COLO829 (cell line): ENCODE measurements at regions not wholly inside any gene's neighbourhood (a gene's known extent, or its start where the extent isn't known, plus 50 kb on each side); places are given as distances from the start of the nearest gene placed in this dataset.

Experiments used
- DNase-seq: peaks from one replicate; pipeline ENCODE4 v3.0.0; 2012; ENCODE audit warnings: low spot score

GRCh38 chr14:49464885-49465284 is 121.3 kb downstream of the RPS29 start:
- DNase-seq, result no peak

- DNase-seq, result no peak
Observed at GRCh38 chr14:49463146-49463545, 123.0 kb downstream of the RPS29 start.

DNA sequence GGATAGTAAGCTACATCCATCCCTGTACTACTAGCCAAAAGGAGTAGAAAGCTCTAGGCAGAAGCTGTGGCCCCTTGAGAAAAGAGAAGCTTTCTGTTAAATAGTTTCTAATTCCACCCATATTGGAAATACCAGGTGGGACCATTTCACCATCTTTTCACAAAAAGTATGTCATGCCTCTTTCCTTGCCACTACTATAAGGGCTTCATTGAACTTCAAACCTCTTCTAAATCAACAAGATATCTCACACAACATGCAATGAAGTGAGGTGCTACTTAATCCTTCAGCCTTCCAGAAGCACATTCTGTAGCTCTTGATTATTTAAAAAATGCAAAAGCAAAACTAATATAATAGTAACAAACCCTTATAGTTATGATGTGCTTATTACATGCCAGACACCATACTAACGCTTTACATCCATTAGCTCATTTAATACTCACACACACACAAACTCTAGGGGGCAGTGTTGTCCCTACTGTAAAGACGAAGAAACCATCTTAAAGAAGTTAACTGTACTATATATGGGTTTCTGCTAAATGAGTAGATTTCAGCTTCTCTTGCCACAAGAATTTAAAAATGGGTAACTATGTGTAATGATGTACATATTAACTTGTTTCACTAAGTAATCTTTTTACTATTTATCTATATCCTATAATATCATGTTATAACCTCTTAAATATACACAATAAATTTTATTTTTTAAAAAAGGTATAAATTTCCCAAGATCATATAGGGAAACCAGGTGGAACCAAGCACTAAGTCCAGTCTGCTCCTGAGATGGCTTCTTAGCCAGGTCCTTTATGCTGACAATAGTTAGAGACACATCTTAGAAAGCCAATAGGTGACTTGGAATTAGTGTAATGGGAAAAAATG is 124.4 kb downstream of the RPS29 start:
- DNase-seq, result peak; percentile 23

GRCh38 chr14:49460662-49461061 is 125.5 kb downstream of the RPS29 start:
- DNase-seq, result no peak

DNA sequence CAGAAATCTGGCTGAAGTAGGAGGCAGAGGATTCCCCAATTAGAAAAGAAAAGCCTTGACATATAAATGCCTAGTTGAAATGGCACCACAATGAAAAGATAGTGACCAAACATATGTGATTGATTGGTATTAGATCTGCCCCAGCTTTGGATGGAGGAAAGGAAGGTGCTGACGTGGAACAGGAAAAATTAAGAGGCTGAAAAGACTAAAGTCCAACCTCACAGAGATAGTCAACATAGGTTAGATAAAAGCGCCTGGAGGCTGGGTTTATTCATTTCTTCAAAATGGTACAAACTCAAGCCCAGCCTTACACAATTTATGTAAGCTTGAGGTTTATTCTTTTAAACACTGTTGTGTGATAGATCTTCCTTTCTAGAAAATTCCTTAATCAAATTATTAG is 129.6 kb downstream of the RPS29 start:
- DNase-seq, result no peak

DNA sequence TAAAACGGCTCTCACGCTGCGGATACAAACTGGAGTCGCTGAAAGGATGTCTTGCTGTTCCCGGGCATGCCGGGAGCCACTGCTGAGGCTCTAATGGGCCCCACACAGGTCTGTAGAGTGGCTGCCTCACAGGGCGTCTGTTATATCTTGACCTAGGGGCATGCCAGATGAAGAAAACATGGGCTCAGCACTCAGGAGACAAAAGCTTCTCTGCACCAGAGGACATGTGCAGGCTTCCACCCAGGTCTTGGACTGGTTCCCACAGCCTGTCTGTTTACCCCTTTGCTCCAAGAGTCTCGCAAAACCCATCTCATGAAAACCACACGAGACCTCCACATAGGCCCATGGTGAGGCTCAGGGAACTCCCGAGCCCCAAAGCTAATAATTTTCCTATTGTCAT is 134.2 kb downstream of the RPS29 start:
- no peak for DNase-seq

DNA sequence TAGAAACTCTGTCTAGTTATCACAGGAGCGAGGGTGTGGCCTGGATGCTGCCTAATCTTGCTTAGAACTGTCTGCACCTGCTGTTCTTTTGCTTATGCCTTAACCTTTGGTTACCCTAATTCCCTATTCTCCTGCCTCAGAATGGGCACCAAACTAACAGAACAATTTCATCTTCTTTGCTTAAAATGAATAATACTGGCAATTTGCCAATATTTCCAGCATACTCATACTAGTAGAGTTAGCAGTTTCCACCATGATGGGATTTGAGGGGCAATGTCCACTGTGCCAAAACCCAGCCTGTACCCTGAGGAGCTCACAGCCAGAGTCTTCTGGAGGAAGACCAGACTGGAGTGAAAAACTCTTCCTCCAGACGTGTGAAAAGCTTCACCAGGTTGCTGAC is 136.4 kb downstream of the RPS29 start:
- DNase-seq, result no peak

DNA sequence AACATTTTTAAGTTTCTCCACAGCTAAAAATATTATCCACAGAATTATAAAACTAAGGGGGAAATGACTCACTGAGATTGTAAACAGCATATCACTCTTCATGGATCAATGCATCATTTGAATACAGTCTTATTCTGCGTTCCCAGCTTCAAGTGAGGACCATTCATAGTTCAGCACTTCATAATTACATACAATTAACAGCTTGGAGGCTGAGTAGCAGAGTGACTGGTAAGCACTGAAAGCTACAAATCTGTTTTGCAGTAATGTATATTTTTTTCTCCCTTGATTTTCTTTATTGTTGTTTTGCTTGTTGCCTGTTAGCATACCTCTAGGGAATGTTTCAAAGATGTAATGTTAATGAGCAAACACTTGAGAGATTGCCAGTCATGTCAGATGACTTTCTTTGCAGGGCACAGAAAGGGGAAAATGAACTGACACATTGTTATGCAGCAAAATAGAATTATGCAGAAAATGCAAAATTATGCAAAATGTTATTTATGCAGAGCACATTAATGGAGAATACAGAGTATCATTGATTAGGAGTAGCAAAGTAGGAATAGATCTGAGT is 138.6 kb downstream of the RPS29 start:
- DNase-seq, result no peak

DNA sequence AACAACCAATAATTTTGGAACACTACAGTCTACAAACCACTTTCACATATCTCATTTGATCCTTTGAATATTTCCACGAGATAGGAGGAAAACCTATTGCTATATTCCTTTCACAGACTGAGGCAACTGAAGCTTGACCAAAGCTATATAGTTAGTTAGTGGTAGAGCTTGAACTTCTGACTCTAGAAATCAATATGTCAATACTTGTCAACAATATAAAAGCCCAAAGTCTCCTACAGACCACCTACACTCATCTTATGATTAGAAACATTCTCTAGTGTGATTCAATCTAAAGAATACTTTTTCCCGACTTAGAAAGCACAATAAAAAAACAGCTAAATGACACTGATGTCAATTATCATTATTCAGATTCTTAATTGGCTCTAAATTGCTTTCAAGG is 139.4 kb downstream of the RPS29 start:
- no peak for DNase-seq

DNA sequence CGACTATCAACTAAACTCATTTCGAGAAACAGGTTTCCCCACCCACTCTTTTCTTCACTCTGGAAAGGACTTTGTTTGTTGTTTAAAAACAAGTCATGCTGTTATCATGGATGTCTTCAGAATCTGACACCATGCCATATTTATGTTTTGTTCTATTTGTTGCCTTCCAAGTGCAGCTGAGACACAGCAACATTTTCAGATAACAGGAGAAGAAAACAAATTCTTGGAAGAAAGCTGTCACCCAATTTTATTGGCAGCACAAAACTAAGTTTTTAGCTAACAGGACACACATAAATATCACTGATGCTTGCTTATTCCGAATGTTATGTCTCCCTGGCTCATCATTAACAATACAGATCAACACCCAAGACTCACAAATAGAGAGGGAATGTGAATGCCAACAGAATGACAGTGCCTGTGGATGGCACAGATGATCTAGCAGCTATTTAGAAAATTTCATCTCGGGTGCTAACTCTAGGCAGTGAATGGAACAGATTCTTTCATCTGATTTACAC is 147.9 kb downstream of the RPS29 start:
- no peak for DNase-seq

DNA sequence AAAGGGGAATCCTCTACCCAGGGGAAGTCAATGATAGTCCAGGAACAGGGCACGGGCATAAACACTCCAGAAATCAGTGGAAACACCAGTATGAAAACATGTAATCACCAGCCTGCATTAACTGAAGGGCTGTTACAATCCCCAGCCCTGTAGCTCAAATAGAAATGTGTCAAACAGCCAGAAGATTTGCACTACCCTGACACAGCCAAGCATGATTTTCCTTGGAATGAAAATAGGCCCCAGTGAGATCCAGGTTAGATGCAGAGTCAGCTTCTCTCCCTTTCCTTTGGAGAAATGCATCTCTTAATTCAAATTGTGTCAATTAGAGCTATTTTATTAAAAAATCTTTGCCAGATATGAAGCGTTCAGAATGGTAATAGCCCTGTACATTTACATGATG is 158.1 kb downstream of the RPS29 start:
- DNase-seq, result no peak

DNA sequence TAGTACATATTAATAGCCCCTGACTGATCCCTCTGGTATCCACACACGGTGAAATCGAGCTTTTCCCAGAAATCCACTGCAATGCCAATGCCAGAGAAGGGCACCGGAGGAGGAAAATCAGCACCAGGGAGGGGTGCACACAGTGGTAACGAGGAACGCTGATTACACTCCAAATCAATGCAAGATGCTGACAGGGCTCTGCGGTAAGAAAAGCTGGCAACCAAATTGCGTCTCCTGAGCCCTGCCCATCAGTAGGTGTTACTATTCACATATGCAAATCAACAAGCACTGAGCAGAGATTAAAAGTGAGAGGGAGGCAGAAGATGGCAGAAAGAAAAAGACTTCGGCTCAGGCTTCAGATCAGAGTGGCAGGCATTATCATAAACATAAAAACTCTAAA is 159.1 kb downstream of the RPS29 start:
- no peak for DNase-seq

DNA sequence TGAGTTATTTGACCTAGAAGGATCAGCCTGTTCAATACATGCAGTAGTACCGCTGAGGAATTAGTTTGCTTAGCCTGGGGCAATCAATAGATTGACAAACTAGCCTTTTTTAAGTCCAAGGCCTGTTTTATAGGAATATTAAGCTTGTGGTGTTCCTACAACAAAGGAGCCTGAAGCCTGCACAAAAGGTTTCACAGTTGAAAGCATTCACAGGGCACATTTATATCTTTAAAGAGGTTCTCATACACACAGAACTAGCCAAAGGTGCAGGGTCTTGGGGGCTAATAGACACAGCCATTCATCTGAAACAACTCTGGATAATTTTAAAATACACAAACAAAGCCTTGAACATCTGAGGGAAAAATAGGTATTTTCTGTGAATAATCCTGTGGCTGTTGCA is 160.3 kb downstream of the RPS29 start:
- no peak for DNase-seq

DNA sequence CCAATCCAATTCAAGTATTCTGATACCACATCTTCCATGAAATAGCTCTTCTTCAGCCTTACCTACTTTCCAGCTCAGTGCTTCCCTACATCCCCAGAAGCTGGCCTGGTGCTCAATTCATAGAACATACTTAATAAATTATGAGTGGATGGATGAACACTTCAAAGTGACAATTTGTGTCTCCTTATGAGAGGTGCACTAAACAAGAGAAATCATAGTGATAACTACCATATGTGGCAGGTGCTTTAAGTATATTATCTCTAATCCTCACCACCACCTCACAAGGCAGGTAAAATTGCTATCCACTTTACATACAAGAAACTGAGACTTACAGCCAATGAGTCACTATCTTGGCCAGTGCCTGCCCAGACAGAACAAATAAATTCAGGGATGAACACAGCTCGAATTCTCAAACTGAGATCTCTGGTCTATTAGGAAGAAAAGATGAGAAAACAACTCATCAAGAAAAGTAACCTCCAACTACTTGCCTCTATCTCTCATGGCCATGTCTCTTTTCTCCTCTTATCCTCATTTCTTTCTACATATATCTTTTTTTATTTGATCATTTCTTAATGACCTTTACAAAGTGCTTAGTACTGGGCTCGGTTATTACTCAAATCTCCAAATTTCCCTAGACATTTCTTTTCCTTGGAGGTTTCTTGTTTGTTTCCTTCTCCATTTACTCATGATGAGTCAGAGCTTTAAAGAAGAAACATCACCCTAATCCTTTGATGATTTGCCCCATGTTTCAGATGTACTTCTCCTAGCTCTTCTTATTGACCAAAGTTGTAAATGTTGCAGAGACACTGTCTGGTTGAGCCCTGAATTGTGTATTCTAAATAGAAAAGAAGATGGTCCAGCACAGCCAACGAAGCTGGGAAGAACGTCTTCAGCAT is 161.5 kb downstream of the RPS29 start:
- no peak for DNase-seq

DNA sequence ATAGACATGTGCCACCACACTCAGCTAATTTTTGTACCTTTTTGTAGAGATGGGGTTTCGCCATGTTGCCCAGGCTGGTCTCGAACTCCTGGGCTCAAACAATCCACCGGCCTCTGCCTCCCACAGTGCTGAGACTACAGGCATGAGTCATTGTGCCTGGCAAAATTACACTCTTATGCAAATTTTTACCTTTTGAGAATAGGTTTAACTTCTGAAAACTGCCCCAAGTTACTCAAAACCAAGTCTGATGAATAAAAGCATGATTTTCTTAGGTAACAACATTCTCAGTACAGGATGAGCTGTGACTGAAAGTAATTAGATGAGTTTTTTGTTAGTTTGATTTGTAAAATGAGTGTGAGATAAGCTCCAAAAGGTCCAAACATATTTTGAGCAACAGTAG is 166.0 kb downstream of the RPS29 start:
- DNase-seq, result no peak

DNA sequence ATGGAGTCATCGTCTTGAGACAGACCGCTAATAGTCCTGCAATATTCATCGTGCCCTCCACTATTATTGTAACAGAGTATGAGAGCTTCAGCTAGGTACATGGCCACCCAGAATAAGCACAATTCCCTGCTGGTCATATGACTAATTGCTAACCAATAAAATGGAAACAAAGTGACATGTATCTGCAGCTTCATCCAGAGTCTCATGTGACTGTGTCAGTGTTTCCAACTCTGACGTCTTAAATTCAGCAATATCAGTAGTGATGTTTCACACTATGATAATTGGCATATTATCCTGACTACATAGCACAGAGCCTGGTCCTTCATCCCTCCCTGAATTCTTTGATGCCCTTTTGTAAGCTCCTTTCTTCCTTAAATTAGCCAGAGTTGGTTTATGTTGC is 167.4 kb downstream of the RPS29 start:
- no peak for DNase-seq

GRCh38 chr14:49417790-49418189 is 168.4 kb downstream of the RPS29 start:
- DNase-seq, result no peak

GRCh38 chr14:49408187-49408933 is 177.8 kb downstream of the RPS29 start:
- no peak for DNase-seq

- DNase-seq, result peak; percentile 9
Observed at GRCh38 chr14:49405291-49405690, 180.9 kb downstream of the RPS29 start.

GRCh38 chr14:49401373-49401772 is 184.8 kb downstream of the RPS29 start:
- no peak for DNase-seq

DNA sequence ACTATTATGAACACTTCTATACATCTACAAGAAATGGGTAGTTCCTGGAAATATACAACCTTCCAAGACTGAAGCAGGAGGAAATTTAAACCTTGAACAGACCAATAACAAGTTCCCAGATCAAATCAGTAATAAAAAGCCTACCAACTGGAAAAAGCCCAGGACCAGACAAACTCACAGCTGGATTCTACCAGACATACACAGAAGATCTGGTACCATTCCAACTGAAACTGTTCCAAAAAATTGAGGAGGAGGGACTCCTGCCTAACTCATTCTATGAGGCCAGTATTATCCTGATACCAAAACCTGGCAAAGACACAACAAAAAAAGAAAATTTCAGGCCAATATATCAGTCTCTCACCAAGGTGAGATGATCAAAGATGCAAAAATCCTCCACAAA is 189.4 kb downstream of the RPS29 start:
- DNase-seq, result no peak

DNA sequence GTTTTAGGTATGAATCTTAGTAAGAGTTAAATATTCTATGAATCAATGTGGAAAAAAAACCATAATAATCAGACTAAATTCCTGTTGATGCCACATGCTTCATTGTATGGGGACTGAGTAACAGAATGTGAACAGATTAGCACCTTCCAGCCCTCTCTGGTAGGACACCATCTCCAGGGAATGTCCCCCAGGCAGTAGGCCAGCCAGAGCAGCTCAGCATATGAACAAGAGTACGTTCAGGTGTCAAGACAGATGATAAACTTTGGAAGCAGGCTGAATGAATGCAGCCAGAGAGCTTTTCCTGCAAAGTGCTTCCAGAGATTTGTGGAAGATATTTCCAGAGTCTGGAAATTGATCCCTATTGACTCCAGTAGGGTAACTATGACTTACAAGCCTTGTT is 204.4 kb downstream of the RPS29 start:
- DNase-seq, result no peak
